H9 (cell line): ENCODE measurements at regions not wholly inside any gene's neighbourhood (a gene's known extent, or its start where the extent isn't known, plus 50 kb on each side); places are given as distances from the start of the nearest gene placed in this dataset.

ENCODE experiments used
- DNase-seq: peaks from one replicate; pipeline ENCODE4 v3.0.0-alpha.2; 2017
- H2AFZ ChIP-seq: one replicate; pipeline ENCODE4 v1.6.1; 2013; ENCODE audit warnings: mild to moderate bottlenecking, low read length, control low read depth, moderate library complexity
- H2AK5ac ChIP-seq: 2 replicates; pipeline ENCODE4 v1.6.1; 2013; ENCODE audit warnings: low read length, control low read depth, mixed read lengths; ENCODE audit not compliant: insufficient read length
- H2BK120ac ChIP-seq: one replicate; pipeline ENCODE4 v1.6.1; 2013; ENCODE audit warnings: low read depth, mild to moderate bottlenecking, low read length, control low read depth, inconsistent platforms; ENCODE audit not compliant: poor library complexity, severe bottlenecking
- H2BK12ac ChIP-seq: 2 replicates; pipeline ENCODE4 v1.6.1; 2013; ENCODE audit warnings: low read length, control low read depth, mixed read lengths, low read depth; ENCODE audit not compliant: insufficient read length
- H2BK15ac ChIP-seq: 2 replicates; pipeline ENCODE4 v1.6.1; 2013; ENCODE audit warnings: low read depth, low read length, control low read depth
- H2BK20ac ChIP-seq: one replicate; pipeline ENCODE4 v1.6.1; 2013; ENCODE audit warnings: low read depth, mild to moderate bottlenecking, low read length, control low read depth, inconsistent platforms; ENCODE audit not compliant: poor library complexity, severe bottlenecking
- H2BK5ac ChIP-seq: 2 replicates; pipeline ENCODE4 v1.6.1; 2013; ENCODE audit warnings: low read length, control low read depth, mixed read lengths; ENCODE audit not compliant: insufficient read length
- H3K14ac ChIP-seq: 2 replicates; pipeline ENCODE4 v1.6.1; 2013; ENCODE audit warnings: low read length, control low read depth; ENCODE audit not compliant: insufficient read depth
- H3K18ac ChIP-seq: 2 replicates; pipeline ENCODE4 v1.6.1; 2013; ENCODE audit warnings: low read depth, mild to moderate bottlenecking, mixed read lengths, low read length, control low read depth; ENCODE audit not compliant: insufficient read length
- H3K23ac ChIP-seq: 2 replicates; pipeline ENCODE4 v1.6.1; 2013; ENCODE audit warnings: low read length, control low read depth, mixed read lengths, low read depth; ENCODE audit not compliant: insufficient read length
- H3K23me2 ChIP-seq: 2 replicates; pipeline ENCODE4 v1.6.1; 2013; ENCODE audit warnings: low read depth, mild to moderate bottlenecking, mixed read lengths, low read length, control low read depth; ENCODE audit not compliant: insufficient read length, poor library complexity, severe bottlenecking
- H3K27ac ChIP-seq: 2 replicates; pipeline ENCODE4 v1.5.1; 2013; ENCODE audit warnings: low read length, control low read depth, mixed read lengths, low read depth; ENCODE audit not compliant: insufficient read length
- H3K27me3 ChIP-seq: 2 replicates; pipeline ENCODE4 v1.6.1; 2013; ENCODE audit warnings: low read length, control low read depth, inconsistent platforms; ENCODE audit not compliant: insufficient read depth
- H3K4ac ChIP-seq: 2 replicates; pipeline ENCODE4 v1.6.1; 2013; ENCODE audit warnings: low read depth, mild to moderate bottlenecking, control low read depth, inconsistent platforms, low read length, moderate library complexity
- H3K4me1 ChIP-seq: 2 replicates; pipeline ENCODE4 v1.6.1; 2013; ENCODE audit warnings: low read length, control low read depth, inconsistent platforms; ENCODE audit not compliant: insufficient read depth
- H3K4me2 ChIP-seq: 2 replicates; pipeline ENCODE4 v1.6.1; 2013; ENCODE audit warnings: low read length, control low read depth, mixed read lengths; ENCODE audit not compliant: insufficient read length, insufficient read depth
- H3K56ac ChIP-seq: 2 replicates; pipeline ENCODE4 v1.6.1; 2013; ENCODE audit warnings: low read depth, mild to moderate bottlenecking, mixed read lengths, low read length, control low read depth; ENCODE audit not compliant: insufficient read length
- H3K79me1 ChIP-seq: 2 replicates; pipeline ENCODE4 v1.6.1; 2013; ENCODE audit warnings: low read depth, mild to moderate bottlenecking, moderate library complexity, low read length, control low read depth, inconsistent platforms; ENCODE audit not compliant: insufficient read depth, poor library complexity, severe bottlenecking
- H3K79me2 ChIP-seq: 2 replicates; pipeline ENCODE4 v1.6.1; 2013; ENCODE audit warnings: low read length, control low read depth, inconsistent platforms; ENCODE audit not compliant: insufficient read depth
- H3K9ac ChIP-seq: 2 replicates; pipeline ENCODE4 v1.6.1; 2013; ENCODE audit warnings: low read length, control low read depth, mixed read lengths; ENCODE audit not compliant: insufficient read length; ENCODE audit errors: extremely low read depth
- H3K9me3 ChIP-seq: one replicate; pipeline ENCODE4 v1.6.1; 2013; ENCODE audit warnings: low read depth, low read length, inconsistent platforms; ENCODE audit not compliant: control insufficient read depth
- H3T11ph ChIP-seq: one replicate; pipeline ENCODE4 v1.6.1; 2013; ENCODE audit warnings: mild to moderate bottlenecking, low read length, control low read depth, inconsistent platforms
- H4K20me1 ChIP-seq: one replicate; pipeline ENCODE4 v1.6.1; 2013; ENCODE audit not compliant: control insufficient read depth, insufficient read length, insufficient read depth
- H4K5ac ChIP-seq: 2 replicates; pipeline ENCODE4 v1.6.1; 2013; ENCODE audit warnings: low read depth, mild to moderate bottlenecking, mixed read lengths, low read length, control low read depth; ENCODE audit not compliant: insufficient read length
- H4K8ac ChIP-seq: replicated peaks from 2 replicates; pipeline ENCODE4 v1.6.1; 2013; ENCODE audit warnings: low read length, control low read depth, mixed read lengths, low read depth; ENCODE audit not compliant: insufficient read length
- H4K91ac ChIP-seq: 2 replicates; pipeline ENCODE4 v1.6.1; 2013; ENCODE audit warnings: low read depth, mild to moderate bottlenecking, moderate library complexity, mixed read lengths, low read length, control low read depth; ENCODE audit not compliant: insufficient read length
- H3K27ac Mint-ChIP-seq, 3 experiments: 2 replicates in 2 of 3; 3 replicates in 1 of 3; pipeline ENCODE4 v1.8.0; 2020 to 2021; ENCODE audit warnings: mixed read lengths in 3 of 3, mild to moderate bottlenecking in 1 of 3, moderate library complexity in 1 of 3
- H3K27me3 Mint-ChIP-seq: 2 replicates; pipeline ENCODE4 v1.8.0; 2021; ENCODE audit warnings: low read depth, mild to moderate bottlenecking, moderate library complexity, mixed read lengths
- H3K36me3 Mint-ChIP-seq, 3 experiments: 2 replicates in 2 of 3; 3 replicates in 1 of 3; pipeline ENCODE4 v1.8.0; 2020 to 2021; ENCODE audit warnings: low read depth in 3 of 3, mixed read lengths in 3 of 3; ENCODE audit not compliant: insufficient read depth in 1 of 3
- H3K4me1 Mint-ChIP-seq, 2 experiments: 2 replicates each; pipeline ENCODE4 v1.8.0; 2020; ENCODE audit warnings: mixed read lengths in 2 of 2
- H3K4me3 Mint-ChIP-seq, 2 experiments: 2 replicates in 1 of 2; 3 replicates in 1 of 2; pipeline ENCODE4 v1.8.0; 2020 to 2021; ENCODE audit warnings: mild to moderate bottlenecking in 2 of 2, mixed read lengths in 2 of 2, moderate library complexity in 1 of 2
- H3K9me3 Mint-ChIP-seq, 2 experiments: 2 replicates in 1 of 2; 3 replicates in 1 of 2; pipeline ENCODE4 v1.8.0; 2020; ENCODE audit warnings: mild to moderate bottlenecking in 2 of 2, mixed read lengths in 2 of 2, moderate library complexity in 1 of 2
- CTCF ChIP-seq: fragments of 200-600 bp; sonication (generic); conservative IDR thresholded peaks from 3 replicates; pipeline ENCODE4 v1.8.0; 2021; ENCODE audit warnings: antibody characterized with exemption, mild to moderate bottlenecking
- WGBS: extraction: QIAGEN DNeasy Blood & Tissue Kit; methylation state at CpG from one replicate; pipeline ENCODE4 v1.1.7; 2013; ENCODE audit warnings: missing lambda C conversion rate, low lambda C conversion rate, mixed read lengths; ENCODE audit not compliant: insufficient read length; ENCODE audit errors: extremely low coverage; 5-methylcytosine and 5-hydroxymethylcytosine counted together

- Histone ChIP-seq H3K14ac (no peak overlapping the region), H3K9me3 (no peaks in the 10 kb centered on the region), H3K4me2 (no peak overlapping the region), H4K91ac (no peak overlapping the region), H2AK5ac (no peak overlapping the region), H4K5ac (no peak overlapping the region), H2BK5ac (no peak overlapping the region), H3K18ac (no peak overlapping the region), H4K20me1 (no peaks in the 10 kb centered on the region), H2AFZ (no peak overlapping the region), H2BK12ac (no peak overlapping the region), H2BK15ac (no peak overlapping the region), H3T11ph (no peak overlapping the region), H3K56ac (no peak overlapping the region), H3K23ac (no peak overlapping the region), H2BK20ac (no peak overlapping the region), H3K9ac (no peak overlapping the region), H3K79me2 (no peaks in the 10 kb centered on the region), H3K79me1 (no peaks in the 10 kb centered on the region), H3K27me3 (no peaks in the 10 kb centered on the region), H3K23me2 (no peaks in the 10 kb centered on the region), H4K8ac (no peak overlapping the region), H2BK120ac (no peak overlapping the region), H3K4ac (no peak overlapping the region), H3K27ac (no peak overlapping the region), H3K4me1 (no peaks in the 10 kb centered on the region)
- no peak overlapping the region; a peak in 1 of 7 replicates for H3K27ac Mint-ChIP-seq
- H3K27me3 Mint-ChIP-seq = no peaks in the 10 kb centered on the region
- H3K4me3 Mint-ChIP-seq = no peak overlapping the region
- no peaks in the 10 kb centered on the region for H3K9me3 Mint-ChIP-seq
- no peak for DNase-seq
- H3K4me1 Mint-ChIP-seq = no peaks in the 10 kb centered on the region
- no CpG with 5 or more reads among the region's 3 CpGs for WGBS
- H3K36me3 Mint-ChIP-seq = no peaks in the 10 kb centered on the region
- no peak for TF ChIP-seq CTCF
These were observed 53.3 kb upstream of the UFL1 start for GRCh38 chr6:96468281-96468680.
